GM12875 (cell line): ENCODE measurements at regions not wholly inside any gene's neighbourhood (a gene's known extent, or its start where the extent isn't known, plus 50 kb on each side); places are given as distances from the start of the nearest gene placed in this dataset.
"Not testable (repeated sequence)": the region's sequence is repeated elsewhere in the genome, so short reads cannot be mapped to it uniquely, and the experiment has no call there.

Source experiments
- H3K4me3 ChIP-seq: one replicate; pipeline ENCODE4 v1.5.1; 2011; ENCODE audit warnings: low read depth, low read length, control low read depth
- CTCF ChIP-seq: IDR thresholded peaks from 2 replicates; pipeline ENCODE4 v1.5.1; 2011; ENCODE audit warnings: low read depth, mild to moderate bottlenecking, control low read depth, inconsistent platforms, low read length, moderate library complexity, borderline replicate concordance; ENCODE audit not compliant: insufficient read depth

GRCh38 chr1:94296018-94296417 lies 58.6 kb upstream of the ARHGAP29 start:
- TF ChIP-seq CTCF, result no peak
- no peak overlapping the region for H3K4me3 ChIP-seq

- H3K4me3 ChIP-seq, result not testable (repeated sequence)
These were observed 55.6 kb upstream of the ARHGAP29 start for GRCh38 chr1:94292978-94293377.

- not testable (repeated sequence) for H3K4me3 ChIP-seq
These were observed 51.9 kb upstream of the ARHGAP29 start for GRCh38 chr1:94289244-94289643.
